Kasumi-1 (cell line): ENCODE measurements at regions not wholly inside any gene's neighbourhood (a gene's known extent, or its start where the extent isn't known, plus 50 kb on each side); places are given as distances from the start of the nearest gene placed in this dataset.

Source experiments
- DNase-seq, 2 experiments: peaks; one replicate each; lab custom pipeline; 2025; lab: John Stamatoyannopoulos, UW

GRCh38 chr6:24987446-24988115 is 51.8 kb upstream of the RIPOR2 start:
- DNase-seq = no peak

DNA sequence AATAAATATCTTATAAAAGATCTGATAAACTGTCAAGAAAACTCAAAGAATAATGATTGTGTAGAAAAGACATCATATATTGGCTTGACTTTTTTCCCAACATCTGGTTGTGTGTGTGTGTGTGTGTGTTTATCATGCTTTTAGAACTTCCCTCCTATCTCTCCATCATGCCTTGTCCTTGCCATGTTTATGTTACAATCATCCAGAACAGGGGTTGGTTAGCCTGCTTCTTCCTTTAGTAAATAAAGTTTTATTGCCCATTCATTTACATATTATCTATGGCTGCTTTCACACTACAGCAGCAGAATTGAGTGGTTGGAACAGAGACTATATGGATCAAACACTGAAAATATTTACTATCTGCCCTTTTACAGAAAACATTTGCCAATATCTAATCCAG is 52.8 kb upstream of the RIPOR2 start:
- DNase-seq = no peak

DNA sequence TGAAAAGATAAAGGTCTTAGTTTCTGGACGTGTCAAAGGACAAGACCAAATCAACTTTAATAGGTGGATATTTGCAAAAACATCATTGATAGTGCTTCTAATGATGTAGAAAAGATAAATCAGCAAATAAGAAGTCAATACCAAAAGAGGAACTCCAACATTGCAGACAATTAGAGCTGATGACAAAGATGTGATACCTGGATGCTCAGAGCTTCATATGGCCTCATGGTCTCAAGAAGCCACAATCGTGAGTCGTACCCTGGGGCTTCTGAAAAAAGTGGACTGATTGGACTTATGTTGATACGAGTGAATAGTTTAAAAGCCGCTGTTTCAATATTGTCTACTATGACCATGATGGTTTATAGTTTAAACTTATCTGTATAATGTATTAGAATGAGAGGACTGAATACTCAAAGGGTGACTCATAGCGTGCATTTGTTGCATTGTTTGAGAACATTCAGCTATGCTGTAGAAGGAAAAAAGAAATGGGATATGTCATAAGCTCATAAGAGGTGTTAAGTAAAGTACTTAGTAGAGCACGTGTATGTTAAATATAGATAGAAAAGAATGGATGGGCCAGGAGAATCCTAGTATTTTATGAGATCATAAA is 54.6 kb upstream of the RIPOR2 start:
- no peak for DNase-seq

GRCh38 chr6:24990944-24991809 is 55.4 kb upstream of the RIPOR2 start:
- DNase-seq = no peak

- peak; percentile 71 to 81 for DNase-seq
Observed at GRCh38 chr6:24991810-24992467, 56.2 kb upstream of the RIPOR2 start.

DNA sequence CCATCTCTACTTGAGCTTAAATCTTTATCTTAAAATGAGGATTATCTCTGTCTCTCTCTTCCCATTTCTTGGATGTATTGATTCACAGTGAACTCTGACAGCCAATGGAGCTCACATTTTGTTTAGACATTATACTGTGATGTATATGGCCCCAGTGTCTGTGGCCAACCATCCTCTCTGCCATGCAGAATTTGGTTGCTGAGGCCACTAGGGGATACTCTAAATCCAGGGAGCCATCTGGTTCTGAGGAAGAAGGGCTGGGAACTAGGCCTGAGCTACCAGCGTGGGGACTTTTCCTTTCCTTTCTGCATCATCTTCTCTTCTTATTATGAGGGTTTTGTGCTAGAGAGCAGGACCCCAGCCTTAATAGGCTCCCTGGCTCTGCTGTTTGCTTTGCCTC is 59.1 kb upstream of the RIPOR2 start:
- no peak for DNase-seq

DNA sequence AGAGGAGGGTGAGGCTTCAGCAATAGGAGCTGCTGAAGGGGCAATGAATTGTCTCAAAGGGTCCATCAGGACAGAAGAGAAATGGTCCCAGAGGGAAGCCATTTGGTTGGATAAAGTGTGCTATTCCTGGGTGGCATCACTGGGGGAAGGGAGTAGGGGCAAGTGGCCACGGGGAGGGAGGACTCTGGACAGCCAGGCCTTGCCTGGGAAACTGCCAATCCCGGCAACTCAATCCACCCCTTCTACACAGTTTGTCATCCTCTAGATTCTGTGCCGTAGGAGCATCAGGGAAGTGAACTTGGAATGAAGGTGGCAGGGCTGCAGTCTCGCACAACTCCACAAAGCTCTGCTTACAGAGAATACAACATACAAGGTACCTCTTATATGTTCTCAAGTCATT is 59.5 kb upstream of the RIPOR2 start:
- no peak for DNase-seq

- peak; percentile 34 to 52 for DNase-seq
Observed at GRCh38 chr6:24996269-24996836, 60.6 kb upstream of the RIPOR2 start.

GRCh38 chr6:24997231-24997630 is 61.5 kb upstream of the RIPOR2 start:
- peak in 1 of 2 experiments; percentile 49 for DNase-seq

GRCh38 chr6:24997905-24998304 is 62.1 kb upstream of the RIPOR2 start:
- no peak for DNase-seq

GRCh38 chr6:25002326-25003091 is 66.7 kb upstream of the RIPOR2 start:
- DNase-seq = no peak

DNA sequence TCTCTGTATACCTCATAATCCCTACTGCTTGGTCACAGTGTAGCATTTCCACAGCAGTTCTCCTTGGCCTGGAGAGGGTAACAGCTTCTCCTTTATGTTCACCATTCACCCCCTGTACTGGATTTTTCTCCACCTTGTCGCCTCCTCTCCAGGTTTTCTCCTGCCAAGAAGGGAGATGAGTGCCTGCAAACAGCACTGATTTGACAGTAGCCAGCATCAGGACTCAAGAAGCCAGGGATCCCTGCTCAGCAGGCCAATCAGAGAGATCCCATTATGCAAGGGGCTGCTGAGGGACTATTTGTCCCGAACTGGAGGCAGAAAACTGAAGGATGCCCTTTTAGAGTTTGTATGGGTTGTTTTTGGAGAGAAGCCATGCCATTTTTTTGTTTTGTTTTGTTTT is 68.6 kb upstream of the RIPOR2 start:
- no peak for DNase-seq

DNA sequence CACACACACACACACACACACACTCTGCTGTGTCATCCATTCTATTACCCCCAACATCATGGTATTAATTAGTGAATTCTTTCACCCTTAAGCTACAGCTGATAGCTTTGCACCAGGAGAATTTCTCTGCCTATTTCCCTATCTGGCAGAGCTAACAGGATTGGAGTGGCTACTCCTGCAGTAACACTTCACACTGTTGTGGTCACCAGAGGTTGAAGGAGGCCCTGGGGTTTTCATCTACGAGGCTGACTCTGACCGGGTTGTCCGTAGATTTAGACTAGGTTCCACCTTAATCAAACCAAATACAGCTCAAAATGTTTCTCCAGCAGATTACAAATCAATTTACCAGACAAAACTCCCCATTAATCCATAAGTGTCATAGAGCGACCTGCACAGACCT is 69.2 kb upstream of the RIPOR2 start:
- DNase-seq = no peak

- no peak for DNase-seq
Observed at GRCh38 chr6:25006075-25006474, 70.3 kb upstream of the RIPOR2 start.

DNA sequence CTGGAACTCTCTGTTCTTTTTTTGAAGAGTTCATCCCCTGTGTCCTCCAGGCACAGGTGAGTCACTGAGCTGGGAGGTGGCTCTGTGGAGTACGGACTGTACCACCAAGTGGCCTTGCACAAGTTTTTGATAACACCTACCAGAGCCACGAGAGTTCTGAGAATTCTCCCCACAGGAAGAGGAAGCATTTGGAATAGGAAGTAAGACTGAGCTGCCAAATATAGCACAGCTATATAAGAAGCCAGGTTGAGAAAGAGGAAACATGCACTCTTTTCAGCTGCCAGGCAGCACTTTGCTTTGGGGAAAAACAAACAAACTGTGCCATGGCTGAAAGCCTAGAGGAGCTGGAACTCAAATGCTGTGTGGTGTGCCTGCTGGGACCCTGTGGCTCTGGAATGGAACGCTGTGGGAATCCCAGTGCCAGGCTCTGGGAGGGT is 70.8 kb upstream of the RIPOR2 start:
- peak; percentile 91 to 96 for DNase-seq

- DNase-seq = no peak
Observed at GRCh38 chr6:25007269-25007699, 71.5 kb upstream of the RIPOR2 start.

GRCh38 chr6:25008707-25009392 is 73.1 kb upstream of the RIPOR2 start:
- no peak for DNase-seq

DNA sequence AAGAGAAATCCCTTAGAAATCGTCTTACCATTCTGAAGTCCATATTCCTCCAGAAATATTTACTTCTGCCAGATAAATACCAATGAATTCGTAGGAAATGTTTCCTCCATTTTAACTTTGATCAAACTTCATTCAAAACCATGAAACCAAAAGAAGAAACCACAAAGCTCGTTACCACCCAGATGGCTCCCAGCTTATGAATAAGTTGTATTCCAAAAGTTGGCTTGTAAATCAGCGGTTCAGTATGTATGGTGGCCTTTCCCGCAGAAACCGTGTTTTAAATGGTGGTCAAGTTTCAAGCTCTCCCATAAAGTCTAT is 73.6 kb upstream of the RIPOR2 start:
- no peak for DNase-seq

DNA sequence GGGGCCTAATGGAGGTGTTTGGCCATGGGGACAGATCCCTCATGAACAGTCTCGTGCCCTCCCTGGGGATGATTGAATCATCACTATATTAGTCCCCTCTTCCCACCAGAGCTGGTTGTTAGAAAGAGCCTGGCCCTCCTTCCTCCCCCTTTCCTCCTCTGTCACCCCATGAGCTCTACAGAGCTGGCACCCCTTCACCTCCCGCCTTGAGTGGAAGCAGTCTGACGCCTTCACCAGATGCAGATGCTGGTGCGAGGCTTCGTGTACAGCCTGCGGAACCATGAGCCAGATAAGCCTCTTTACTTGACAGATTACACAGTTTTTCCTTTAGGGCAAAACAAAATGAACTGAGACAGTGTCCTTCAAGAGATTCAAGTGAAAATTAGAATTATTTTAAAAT is 74.4 kb upstream of the RIPOR2 start:
- no peak for DNase-seq

GRCh38 chr6:25010902-25011625 is 75.3 kb upstream of the RIPOR2 start:
- no peak for DNase-seq
